ENCODE measurements at regions not wholly inside any gene's neighbourhood (a gene's known extent, or its start where the extent isn't known, plus 50 kb on each side); places are given as distances from the start of the nearest gene placed in this dataset.

DNA sequence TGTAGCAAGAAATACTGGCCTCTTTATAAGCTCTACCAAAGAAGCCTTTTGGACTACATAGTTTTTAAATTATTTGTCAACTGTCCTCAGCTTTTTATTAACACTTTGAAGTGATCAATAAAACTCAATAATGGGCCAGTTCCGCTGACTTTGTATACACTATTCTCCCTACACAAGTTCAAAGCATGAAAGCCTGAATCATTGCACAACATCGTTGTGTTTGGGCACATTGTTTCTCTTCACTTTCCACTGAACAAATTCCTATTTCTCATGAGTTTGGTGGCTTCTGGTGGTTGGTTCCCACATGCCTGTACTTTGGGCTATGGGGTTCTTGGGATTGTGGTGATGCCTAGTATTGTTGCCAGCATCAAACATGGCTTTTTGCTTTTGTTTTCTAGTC is 561.8 kb upstream of the LRRN3 start:
- no peak overlapping the region for H3K4me3 ChIP-seq (ENCODE audit: low read depth, low read length)
- no peak for DNase-seq (ENCODE audit: low read depth)
- TF ChIP-seq CTCF (IDR thresholded peaks at IDR 0.05; ENCODE audit: insufficient read depth, low read length, poor library complexity, severe bottlenecking): no peak
- H3K36me3 ChIP-seq (ENCODE audit: control insufficient read depth, insufficient read depth, low read length): no peaks in the 10 kb centered on the region
- no peaks in the 10 kb centered on the region for H3K27me3 ChIP-seq (ENCODE audit: control insufficient read depth, insufficient read depth, low read length)

DNA sequence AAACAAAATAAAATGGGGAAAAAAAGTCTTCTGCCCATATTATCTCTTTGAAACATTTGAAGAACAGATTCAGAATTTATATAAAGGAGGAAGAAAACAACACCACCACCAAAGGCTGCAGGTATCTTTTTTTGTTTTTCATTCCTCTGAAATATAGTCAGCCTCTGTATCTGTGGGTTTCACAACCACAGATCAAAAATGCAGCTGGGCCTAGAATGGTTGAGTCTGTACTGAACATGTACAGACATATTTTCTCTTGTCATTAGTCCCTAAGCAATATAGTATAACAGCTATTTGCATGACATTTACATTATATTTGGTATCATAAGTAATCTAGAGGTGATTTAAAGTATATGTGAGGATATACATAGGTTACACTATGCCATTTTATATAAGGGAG is 559.7 kb upstream of the LRRN3 start:
- no peak for TF ChIP-seq CTCF (IDR thresholded peaks at IDR 0.05; ENCODE audit: insufficient read depth, low read length, poor library complexity, severe bottlenecking)
- DNase-seq (ENCODE audit: low read depth): no peak
- Histone ChIP-seq H3K27me3 (ENCODE audit: control insufficient read depth, insufficient read depth, low read length) (no peaks in the 10 kb centered on the region), H3K36me3 (ENCODE audit: control insufficient read depth, insufficient read depth, low read length) (no peaks in the 10 kb centered on the region), H3K4me3 (ENCODE audit: low read depth, low read length) (no peak overlapping the region)

GRCh38 chr7:110534241-110534931 is 556.5 kb upstream of the LRRN3 start:
- Histone ChIP-seq H3K4me3 (ENCODE audit: low read depth, low read length) (no peak overlapping the region), H3K27me3 (ENCODE audit: control insufficient read depth, insufficient read depth, low read length) (no peaks in the 10 kb centered on the region), H3K36me3 (ENCODE audit: control insufficient read depth, insufficient read depth, low read length) (no peaks in the 10 kb centered on the region)
- no peak for TF ChIP-seq CTCF (IDR thresholded peaks at IDR 0.05; ENCODE audit: insufficient read depth, low read length, poor library complexity, severe bottlenecking)
- DNase-seq (ENCODE audit: low read depth): no peak

DNA sequence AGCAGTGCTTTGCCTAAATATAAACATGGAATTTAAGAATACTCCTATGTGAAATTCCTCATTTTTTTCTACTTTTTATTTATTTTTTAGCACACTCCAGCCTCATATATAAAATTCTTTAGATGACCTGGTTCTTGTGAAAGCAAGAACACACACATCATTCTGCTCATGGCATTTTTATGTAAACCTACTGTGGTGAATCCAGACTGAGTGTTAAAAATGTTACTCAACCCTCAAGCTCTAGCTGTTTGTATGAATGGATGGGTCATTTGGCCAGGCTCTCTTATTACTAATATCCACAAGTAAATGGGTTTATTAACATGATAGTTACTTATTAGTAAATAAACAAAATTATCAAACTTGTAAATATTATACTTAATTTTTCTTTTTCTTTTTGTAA is 551.7 kb upstream of the LRRN3 start:
- no peaks in the 10 kb centered on the region for H3K36me3 ChIP-seq (ENCODE audit: control insufficient read depth, insufficient read depth, low read length)
- no peak overlapping the region for H3K4me3 ChIP-seq (ENCODE audit: low read depth, low read length)
- TF ChIP-seq CTCF (IDR thresholded peaks at IDR 0.05; ENCODE audit: insufficient read depth, low read length, poor library complexity, severe bottlenecking): no peak
- DNase-seq (ENCODE audit: low read depth): no peak
- no peaks in the 10 kb centered on the region for H3K27me3 ChIP-seq (ENCODE audit: control insufficient read depth, insufficient read depth, low read length)

DNA sequence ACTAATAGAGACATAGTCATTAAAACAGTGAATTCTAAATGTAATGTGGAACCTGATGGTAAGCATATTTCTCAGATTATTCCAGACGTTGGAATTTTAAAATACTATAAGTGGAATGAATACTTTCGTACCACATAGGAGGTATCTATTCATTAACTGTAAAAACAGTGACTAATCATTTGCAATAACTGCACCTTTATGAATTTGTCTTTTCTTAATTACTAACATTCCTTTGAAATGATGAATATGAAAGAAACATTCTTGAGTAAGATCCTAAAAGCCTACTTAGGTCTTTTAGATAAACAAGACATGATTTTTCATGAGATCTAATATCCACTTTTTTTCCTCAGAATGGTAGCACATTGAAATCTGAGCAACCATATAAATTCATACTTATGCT is 549.0 kb upstream of the LRRN3 start:
- Histone ChIP-seq H3K4me3 (ENCODE audit: low read depth, low read length) (no peak overlapping the region), H3K27me3 (ENCODE audit: control insufficient read depth, insufficient read depth, low read length) (no peaks in the 10 kb centered on the region), H3K36me3 (ENCODE audit: control insufficient read depth, insufficient read depth, low read length) (no peaks in the 10 kb centered on the region)
- DNase-seq (ENCODE audit: low read depth): no peak
- TF ChIP-seq CTCF (IDR thresholded peaks at IDR 0.05; ENCODE audit: insufficient read depth, low read length, poor library complexity, severe bottlenecking): no peak

DNA sequence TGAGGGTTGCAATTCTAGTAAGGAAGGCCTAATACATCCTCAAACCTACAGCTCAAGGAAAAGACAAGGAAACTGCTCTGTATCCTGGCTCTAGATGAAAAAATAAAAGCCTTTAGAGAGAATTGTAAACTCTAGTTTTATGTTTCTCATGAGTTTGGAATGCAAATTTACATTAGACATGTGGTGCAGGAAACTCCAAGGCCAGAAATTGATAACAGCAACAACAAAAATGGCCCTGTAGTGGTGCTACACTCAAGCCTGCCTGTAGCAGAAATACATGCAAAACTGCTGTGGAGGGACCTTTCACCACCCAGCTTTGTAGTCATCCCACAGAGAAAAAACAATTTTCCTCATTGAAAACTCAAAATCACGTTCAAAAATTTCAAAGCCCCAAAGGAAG is 546.7 kb upstream of the LRRN3 start:
- TF ChIP-seq CTCF (IDR thresholded peaks at IDR 0.05; ENCODE audit: insufficient read depth, low read length, poor library complexity, severe bottlenecking): no peak
- no peak for DNase-seq (ENCODE audit: low read depth)
- H3K4me3 ChIP-seq (ENCODE audit: low read depth, low read length): no peak overlapping the region
- no peaks in the 10 kb centered on the region for H3K36me3 ChIP-seq (ENCODE audit: control insufficient read depth, insufficient read depth, low read length)
- no peaks in the 10 kb centered on the region for H3K27me3 ChIP-seq (ENCODE audit: control insufficient read depth, insufficient read depth, low read length)
